ENCODE measurements at regions not wholly inside any gene's neighbourhood (a gene's known extent, or its start where the extent isn't known, plus 50 kb on each side); places are given as distances from the start of the nearest gene placed in this dataset.
"Not testable (repeated sequence)": the region's sequence is repeated elsewhere in the genome, so short reads cannot be mapped to it uniquely, and the experiment has no call there.

- no peaks in the 10 kb centered on the region for H3K4me1 Mint-ChIP-seq
These were observed 867.4 kb downstream of the DSC3 start for GRCh38 chr18:30175061-30175574.

GRCh38 chr18:30163573-30163972 lies 879.0 kb downstream of the DSC3 start:
- Mint-ChIP-seq H3K9me3 (peaks cover 13 to 26% of the 10 kb centered on the region in 2 donors), H3K27me3 (no peaks in the 10 kb centered on the region), H3K27ac (no peak overlapping the region), H3K4me1 (no peaks in the 10 kb centered on the region), H3K4me3 (no peak overlapping the region)
- no peak for DNase-seq
- no peak for ATAC-seq

More at GRCh38 chr18:30175061-30175574, 867.4 kb downstream of the DSC3 start:
- no peak overlapping the region for H3K4me3 Mint-ChIP-seq
- no peak for DNase-seq
- no peak overlapping the region for H3K27ac Mint-ChIP-seq
- H3K9me3 Mint-ChIP-seq = peaks cover 11 to 20% of the 10 kb centered on the region in 2 donors
- peak; percentile 37 for ATAC-seq
- H3K27me3 Mint-ChIP-seq = no peaks in the 10 kb centered on the region

GRCh38 chr18:30160124-30160523 lies 882.4 kb downstream of the DSC3 start:
- H3K9me3 Mint-ChIP-seq = peaks cover 9 to 14% of the 10 kb centered on the region in 2 donors
- no peak for ATAC-seq
- no peak overlapping the region for H3K4me3 Mint-ChIP-seq
- DNase-seq = no peak
- no peaks in the 10 kb centered on the region for H3K27me3 Mint-ChIP-seq
- no peaks in the 10 kb centered on the region for H3K4me1 Mint-ChIP-seq
- H3K27ac Mint-ChIP-seq = no peak overlapping the region

GRCh38 chr18:30150586-30151250 lies 891.8 kb downstream of the DSC3 start:
- no peak overlapping the region for H3K4me3 Mint-ChIP-seq
- ATAC-seq = no peak
- no peaks in the 10 kb centered on the region for H3K4me1 Mint-ChIP-seq
- peaks cover under 1 to 16% of the 10 kb centered on the region in 2 donors for H3K9me3 Mint-ChIP-seq
- no peaks in the 10 kb centered on the region for H3K27me3 Mint-ChIP-seq
- DNase-seq = no peak
- H3K27ac Mint-ChIP-seq = no peak overlapping the region

GRCh38 chr18:30149585-30149984 lies 893.0 kb downstream of the DSC3 start:
- no peaks in the 10 kb centered on the region for H3K4me1 Mint-ChIP-seq
- H3K9me3 Mint-ChIP-seq = peaks cover 12 to 20% of the 10 kb centered on the region in 2 donors
- no peak overlapping the region for H3K4me3 Mint-ChIP-seq
- ATAC-seq (no peak), DNase-seq (no peak)
- no peak overlapping the region for H3K27ac Mint-ChIP-seq
- H3K27me3 Mint-ChIP-seq = no peaks in the 10 kb centered on the region

- peaks cover 18 to 35% of the 10 kb centered on the region in 2 donors for H3K9me3 Mint-ChIP-seq
- DNase-seq (no peak), ATAC-seq (no peak)
- no peak overlapping the region for H3K27ac Mint-ChIP-seq
- H3K27me3 Mint-ChIP-seq = no peaks in the 10 kb centered on the region
- H3K4me3 Mint-ChIP-seq = no peak overlapping the region
- H3K4me1 Mint-ChIP-seq = no peaks in the 10 kb centered on the region
These were observed 899.7 kb downstream of the DSC3 start for GRCh38 chr18:30142870-30143269.

GRCh38 chr18:30142248-30142647 lies 900.3 kb downstream of the DSC3 start:
- Mint-ChIP-seq H3K27ac (no peak overlapping the region), H3K4me1 (no peaks in the 10 kb centered on the region), H3K9me3 (peaks cover 15 to 35% of the 10 kb centered on the region in 2 donors), H3K4me3 (no peak overlapping the region), H3K27me3 (no peaks in the 10 kb centered on the region)
- ATAC-seq (no peak), DNase-seq (no peak)

GRCh38 chr18:30141506-30141905 lies 901.0 kb downstream of the DSC3 start:
- H3K27me3 Mint-ChIP-seq, DNase-seq, ATAC-seq, H3K27ac Mint-ChIP-seq, H3K4me3 Mint-ChIP-seq, H3K4me1 Mint-ChIP-seq: not testable (repeated sequence)
- peaks cover 15 to 35% of the 10 kb centered on the region in 2 donors for H3K9me3 Mint-ChIP-seq

- ATAC-seq (no peak), DNase-seq (no peak)
- Mint-ChIP-seq H3K4me1 (no peaks in the 10 kb centered on the region), H3K27ac (no peak overlapping the region), H3K4me3 (no peak overlapping the region), H3K9me3 (peaks cover 12 to 25% of the 10 kb centered on the region in 2 donors), H3K27me3 (no peaks in the 10 kb centered on the region)
These were observed 902.8 kb downstream of the DSC3 start for GRCh38 chr18:30139631-30140287.

- H3K27ac Mint-ChIP-seq = no peak overlapping the region
- no peak overlapping the region for H3K4me3 Mint-ChIP-seq
- DNase-seq (no peak), ATAC-seq (no peak)
- no peaks in the 10 kb centered on the region for H3K27me3 Mint-ChIP-seq
- H3K9me3 Mint-ChIP-seq = peaks cover 5 to 35% of the 10 kb centered on the region in 2 donors
- no peaks in the 10 kb centered on the region for H3K4me1 Mint-ChIP-seq
These were observed 906.6 kb downstream of the DSC3 start for GRCh38 chr18:30135938-30136337.

- H3K4me3 Mint-ChIP-seq = no peak overlapping the region
- peaks cover 0 to 34% of the 10 kb centered on the region in 2 donors for H3K9me3 Mint-ChIP-seq
- no peaks in the 10 kb centered on the region for H3K4me1 Mint-ChIP-seq
- DNase-seq = no peak
- H3K27me3 Mint-ChIP-seq = no peaks in the 10 kb centered on the region
- no peak overlapping the region for H3K27ac Mint-ChIP-seq
- ATAC-seq = no peak
These were observed 908.5 kb downstream of the DSC3 start for GRCh38 chr18:30134020-30134419.

- Mint-ChIP-seq H3K27ac (no peak overlapping the region), H3K9me3 (peaks cover 0 to 34% of the 10 kb centered on the region in 2 donors), H3K4me1 (no peaks in the 10 kb centered on the region), H3K27me3 (no peaks in the 10 kb centered on the region), H3K4me3 (no peak overlapping the region)
- no peak for DNase-seq
- no peak for ATAC-seq
These were observed 909.6 kb downstream of the DSC3 start for GRCh38 chr18:30132959-30133358.

- ATAC-seq (no peak), DNase-seq (no peak)
- Mint-ChIP-seq H3K4me3 (no peak overlapping the region), H3K4me1 (no peaks in the 10 kb centered on the region), H3K9me3 (peaks cover 8 to 18% of the 10 kb centered on the region in 2 donors), H3K27me3 (no peaks in the 10 kb centered on the region), H3K27ac (no peak overlapping the region)
These were observed 921.1 kb downstream of the DSC3 start for GRCh38 chr18:30121397-30121796.

- H3K4me3 Mint-ChIP-seq = no peak overlapping the region
- ATAC-seq = no peak
- DNase-seq = no peak
- no peak overlapping the region for H3K27ac Mint-ChIP-seq
- no peaks in the 10 kb centered on the region for H3K4me1 Mint-ChIP-seq
- H3K9me3 Mint-ChIP-seq = peaks cover 0 to 7% of the 10 kb centered on the region in 2 donors
- H3K27me3 Mint-ChIP-seq = no peaks in the 10 kb centered on the region
These were observed 929.1 kb downstream of the DSC3 start for GRCh38 chr18:30113454-30113853.

GRCh38 chr18:30106356-30106755 lies 936.2 kb downstream of the DSC3 start:
- Mint-ChIP-seq H3K4me3 (no peak overlapping the region), H3K9me3 (peaks cover 0 to 12% of the 10 kb centered on the region in 2 donors), H3K27me3 (no peaks in the 10 kb centered on the region), H3K4me1 (no peaks in the 10 kb centered on the region), H3K27ac (no peak overlapping the region)
- DNase-seq = no peak
- no peak for ATAC-seq

- Mint-ChIP-seq H3K4me3 (no peak overlapping the region), H3K27me3 (no peaks in the 10 kb centered on the region), H3K9me3 (peaks cover 0 to 15% of the 10 kb centered on the region in 2 donors), H3K27ac (no peak overlapping the region), H3K4me1 (no peaks in the 10 kb centered on the region)
- ATAC-seq (no peak), DNase-seq (no peak)
These were observed 938.7 kb downstream of the DSC3 start for GRCh38 chr18:30103881-30104280.
